Chondrocyte (in vitro differentiated cells): ENCODE measurements at regions not wholly inside any gene's neighbourhood (a gene's known extent, or its start where the extent isn't known, plus 50 kb on each side); places are given as distances from the start of the nearest gene placed in this dataset.

Experiments
- DNase-seq: peaks from one replicate; pipeline ENCODE4 v3.0.0; 2021; ENCODE audit warnings: mixed read lengths, low spot score
- H3K27ac Mint-ChIP-seq: one replicate; pipeline ENCODE4 v1.8.0; 2021; ENCODE audit warnings: mild to moderate bottlenecking, moderate library complexity, mixed read lengths; ENCODE audit not compliant: unreplicated experiment
- H3K27me3 Mint-ChIP-seq: 2 replicates; pipeline ENCODE4 v1.8.0; 2021; ENCODE audit warnings: low read depth, mixed read lengths
- H3K36me3 Mint-ChIP-seq: 2 replicates; pipeline ENCODE4 v1.8.0; 2021; ENCODE audit warnings: low read depth, mixed read lengths
- H3K4me1 Mint-ChIP-seq: 2 replicates; pipeline ENCODE4 v1.8.0; 2021; ENCODE audit warnings: low read depth, mild to moderate bottlenecking, mixed read lengths
- H3K4me3 Mint-ChIP-seq: one replicate; pipeline ENCODE4 v1.8.0; 2021; ENCODE audit warnings: mild to moderate bottlenecking, moderate library complexity, mixed read lengths; ENCODE audit not compliant: unreplicated experiment
- H3K9me3 Mint-ChIP-seq: 2 replicates; pipeline ENCODE4 v1.8.0; 2021; ENCODE audit warnings: low read depth, mixed read lengths
- CTCF ChIP-seq: fragments of 200-600 bp; sonication (generic); IDR thresholded peaks from 2 replicates; pipeline ENCODE4 v1.5.0; 2021; ENCODE audit warnings: antibody characterized with exemption, mild to moderate bottlenecking, moderate library complexity

GRCh38 chr4:106650701-106651100 is 282.1 kb upstream of the GIMD1 start:
- Mint-ChIP-seq H3K36me3 (peaks cover 1% of the 10 kb centered on the region), H3K27me3 (peaks cover 57% of the 10 kb centered on the region), H3K9me3 (peaks cover 2% of the 10 kb centered on the region), H3K4me3 (no peak overlapping the region), H3K4me1 (no peaks in the 10 kb centered on the region), H3K27ac (no peak overlapping the region)
- DNase-seq, result no peak
- no peak for TF ChIP-seq CTCF

GRCh38 chr4:106647451-106647850 is 278.9 kb upstream of the GIMD1 start:
- no peak overlapping the region for H3K27ac Mint-ChIP-seq
- no peak overlapping the region for H3K4me3 Mint-ChIP-seq
- no peaks in the 10 kb centered on the region for H3K4me1 Mint-ChIP-seq
- H3K27me3 Mint-ChIP-seq, result peaks cover 58% of the 10 kb centered on the region
- H3K9me3 Mint-ChIP-seq, result peaks cover 8% of the 10 kb centered on the region
- no peak for TF ChIP-seq CTCF
- no peak for DNase-seq
- peaks cover 3% of the 10 kb centered on the region for H3K36me3 Mint-ChIP-seq

GRCh38 chr4:106629268-106629625 is 260.7 kb upstream of the GIMD1 start:
- no peak overlapping the region for H3K4me3 Mint-ChIP-seq
- no peak overlapping the region for H3K27ac Mint-ChIP-seq
- H3K36me3 Mint-ChIP-seq, result no peaks in the 10 kb centered on the region
- H3K4me1 Mint-ChIP-seq, result peaks cover 15% of the 10 kb centered on the region
- H3K27me3 Mint-ChIP-seq, result peaks cover 10% of the 10 kb centered on the region
- no peak for DNase-seq
- no peak for TF ChIP-seq CTCF
- H3K9me3 Mint-ChIP-seq, result no peaks in the 10 kb centered on the region

GRCh38 chr4:106628586-106629267 is 260.1 kb upstream of the GIMD1 start:
- DNase-seq, result no peak
- no peak overlapping the region for H3K4me3 Mint-ChIP-seq

GRCh38 chr4:106627051-106627450 is 258.5 kb upstream of the GIMD1 start:
- no peak overlapping the region for H3K27ac Mint-ChIP-seq
- H3K4me1 Mint-ChIP-seq, result peaks cover 15% of the 10 kb centered on the region
- H3K27me3 Mint-ChIP-seq, result peaks cover 5% of the 10 kb centered on the region
- no peak for TF ChIP-seq CTCF
- no peaks in the 10 kb centered on the region for H3K36me3 Mint-ChIP-seq
- no peak for DNase-seq
- no peak overlapping the region for H3K4me3 Mint-ChIP-seq
- H3K9me3 Mint-ChIP-seq, result no peaks in the 10 kb centered on the region

More at GRCh38 chr4:106628586-106629267, 260.1 kb upstream of the GIMD1 start:
- no peak for TF ChIP-seq CTCF
- peaks cover 15% of the 10 kb centered on the region for H3K4me1 Mint-ChIP-seq
- H3K27ac Mint-ChIP-seq, result no peak overlapping the region
- H3K9me3 Mint-ChIP-seq, result no peaks in the 10 kb centered on the region
- peaks cover 10% of the 10 kb centered on the region for H3K27me3 Mint-ChIP-seq
- no peaks in the 10 kb centered on the region for H3K36me3 Mint-ChIP-seq
